ENCODE measurements at regions not wholly inside any gene's neighbourhood (a gene's known extent, or its start where the extent isn't known, plus 50 kb on each side); places are given as distances from the start of the nearest gene placed in this dataset.

DNA sequence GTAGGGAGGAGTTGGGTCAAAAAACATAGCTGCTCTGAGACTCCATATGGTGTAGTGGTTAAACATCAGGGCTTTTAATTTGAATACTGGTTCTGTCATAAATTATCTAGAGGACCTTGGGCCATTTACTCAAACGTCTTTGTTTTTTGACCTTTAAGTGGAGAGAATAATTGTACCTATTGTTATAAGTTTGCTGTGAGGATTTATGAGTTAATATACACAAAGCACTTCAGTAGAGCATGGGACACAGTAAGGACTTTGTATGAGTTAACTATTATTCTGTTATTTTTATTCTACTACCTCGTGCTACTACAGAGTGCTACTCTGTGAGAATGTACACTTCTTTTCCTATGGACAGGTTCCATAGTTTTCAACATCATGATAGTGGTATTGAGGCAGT, 123.7 kb upstream of the TNC start:
- no peak for TF ChIP-seq CTCF (conservative IDR thresholded peaks at IDR 0.05; ENCODE audit: low read depth, low read length)
- DNase-seq (ENCODE audit: low read depth), result no peak
- no peak overlapping the region for H3K4me3 ChIP-seq (ENCODE audit: low read depth, low read length)

DNA sequence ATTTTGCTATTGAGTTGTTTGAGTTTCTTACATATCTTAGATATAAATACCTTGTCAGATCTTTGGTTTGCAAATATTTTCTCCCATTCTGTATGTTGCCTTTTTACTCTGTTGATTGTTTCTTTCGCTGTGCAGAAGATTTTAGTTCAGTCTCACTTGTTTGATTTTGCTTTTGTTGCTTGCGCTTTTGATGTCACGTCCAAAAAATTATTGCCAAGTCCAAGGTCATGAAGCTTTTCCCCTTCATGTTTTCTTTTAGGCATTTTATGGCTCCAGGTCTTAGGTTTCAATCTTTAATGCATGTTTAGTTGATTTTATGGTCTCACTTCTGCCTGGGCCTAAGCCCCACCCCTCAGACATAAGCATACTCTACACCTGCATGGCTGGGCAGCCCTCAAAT, 131.5 kb upstream of the TNC start:
- TF ChIP-seq CTCF (conservative IDR thresholded peaks at IDR 0.05; ENCODE audit: low read depth, low read length), result no peak
- no peak for DNase-seq (ENCODE audit: low read depth)
- H3K4me3 ChIP-seq (ENCODE audit: low read depth, low read length), result no peak overlapping the region

- no peak for TF ChIP-seq CTCF (conservative IDR thresholded peaks at IDR 0.05; ENCODE audit: low read depth, low read length)
- no peak overlapping the region for H3K4me3 ChIP-seq (ENCODE audit: low read depth, low read length)
- DNase-seq (ENCODE audit: low read depth), result peak; percentile 93
Measured at GRCh38 chr9:115250621-115251032, 132.7 kb upstream of the TNC start.

DNA sequence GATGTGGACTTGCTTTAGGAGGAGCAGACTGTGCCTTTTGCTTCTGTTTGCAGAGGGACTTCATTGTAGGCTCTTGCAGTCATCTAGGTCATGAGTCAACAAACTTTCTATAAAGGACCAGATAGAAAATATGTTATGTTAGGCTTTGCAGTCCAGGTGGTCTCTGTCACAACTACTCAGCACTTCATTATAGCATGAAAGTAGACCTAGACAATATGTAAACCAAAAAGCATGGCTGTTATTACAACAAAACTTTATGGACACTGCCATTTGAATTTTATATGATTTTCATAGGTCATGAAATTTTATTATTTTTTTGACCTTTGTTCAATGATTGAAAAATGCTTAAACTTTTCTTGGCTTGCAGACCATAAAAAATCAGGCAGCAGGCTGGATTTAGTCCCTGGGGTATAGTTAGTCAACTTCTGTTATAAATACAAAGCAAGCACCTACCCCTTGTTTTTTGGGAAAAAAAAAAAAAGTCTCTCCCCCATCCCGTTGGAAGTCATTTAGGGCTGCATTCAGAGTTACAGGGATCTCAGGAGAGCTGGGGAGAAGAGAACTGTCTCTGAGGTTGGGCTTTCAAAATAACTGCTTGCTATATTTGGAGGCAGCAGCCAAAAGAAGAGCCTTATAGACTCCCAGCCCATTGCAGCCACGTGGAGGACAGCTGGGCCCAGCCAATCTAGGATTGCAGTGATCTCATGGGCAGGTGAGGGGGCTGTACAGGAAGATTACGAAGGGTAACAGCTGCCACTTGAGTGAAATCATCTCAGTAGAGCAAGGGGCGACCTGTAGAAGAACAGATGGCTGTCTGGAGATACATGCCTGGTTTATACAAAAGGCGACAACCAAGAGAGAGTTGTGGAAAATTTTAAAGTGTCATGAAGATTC, 136.6 kb upstream of the TNC start:
- no peak for DNase-seq (ENCODE audit: low read depth)
- no peak overlapping the region for H3K4me3 ChIP-seq (ENCODE audit: low read depth, low read length)
- no peak for TF ChIP-seq CTCF (conservative IDR thresholded peaks at IDR 0.05; ENCODE audit: low read depth, low read length)

DNA sequence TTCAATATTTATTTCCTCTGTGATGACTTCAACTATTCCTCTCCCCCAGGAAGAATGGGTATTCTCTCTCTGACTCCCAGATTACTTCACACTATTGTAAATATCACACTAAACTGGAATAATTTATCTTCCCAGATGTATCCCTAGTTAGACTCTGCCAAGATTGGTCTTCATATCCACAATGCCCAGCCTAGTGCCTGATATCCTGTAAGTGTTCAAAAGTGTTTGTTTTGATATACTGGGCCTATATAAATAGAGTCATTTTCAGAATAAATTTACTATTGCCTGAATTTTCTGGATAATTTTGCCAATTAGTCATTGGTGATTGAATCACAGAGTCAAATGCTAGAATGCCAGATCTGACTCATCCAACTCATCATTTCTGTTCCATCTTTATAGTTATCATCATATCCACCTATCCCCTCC, 143.7 kb upstream of the TNC start:
- TF ChIP-seq CTCF (conservative IDR thresholded peaks at IDR 0.05; ENCODE audit: low read depth, low read length), result no peak
- no peak overlapping the region for H3K4me3 ChIP-seq (ENCODE audit: low read depth, low read length)
- no peak for DNase-seq (ENCODE audit: low read depth)

DNA sequence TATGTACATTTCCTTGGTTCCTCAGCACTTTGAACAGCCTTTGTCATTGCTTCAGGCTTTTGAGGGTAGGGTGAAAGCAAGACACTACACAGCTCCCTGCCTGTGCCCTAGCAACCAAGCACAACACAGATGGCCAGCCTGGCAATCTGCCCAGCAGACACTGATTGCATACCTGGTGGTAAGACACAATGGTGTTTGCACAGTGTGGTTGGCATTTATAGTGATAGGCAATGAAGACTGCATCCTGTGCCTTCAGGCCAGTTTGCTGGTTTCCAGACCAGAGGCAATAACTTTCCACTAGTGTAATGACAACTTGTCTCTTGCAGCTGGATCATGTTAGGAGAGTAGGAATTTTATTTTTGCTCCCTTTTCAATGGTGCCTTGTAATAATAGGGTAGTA, 144.5 kb upstream of the TNC start:
- no peak overlapping the region for H3K4me3 ChIP-seq (ENCODE audit: low read depth, low read length)
- TF ChIP-seq CTCF (conservative IDR thresholded peaks at IDR 0.05; ENCODE audit: low read depth, low read length), result no peak
- DNase-seq (ENCODE audit: low read depth), result peak; percentile 59

- no peak for TF ChIP-seq CTCF (conservative IDR thresholded peaks at IDR 0.05; ENCODE audit: low read depth, low read length)
- H3K4me3 ChIP-seq (ENCODE audit: low read depth, low read length), result no peak overlapping the region
- no peak for DNase-seq (ENCODE audit: low read depth)
Measured at GRCh38 chr9:115262952-115263351, 145.0 kb upstream of the TNC start.

All from choroid plexus epithelial cell (primary cell).